LNCaP clone FGC (cell line): ENCODE measurements at regions not wholly inside any gene's neighbourhood (a gene's known extent, or its start where the extent isn't known, plus 50 kb on each side); places are given as distances from the start of the nearest gene placed in this dataset.
"Not testable (repeated sequence)": the region's sequence is repeated elsewhere in the genome, so short reads cannot be mapped to it uniquely, and the experiment has no call there.

ENCODE experiments used
- DNase-seq: peaks from one replicate; pipeline ENCODE4 v3.0.0-alpha.2; 2011; ENCODE audit warnings: low read depth
- H3K4me3 ChIP-seq: 2 replicates; pipeline ENCODE4 v1.5.1; 2011; ENCODE audit warnings: mild to moderate bottlenecking, low read depth, low read length, control low read depth
- TF ChIP-seq, protein P1 (sequence below): IDR thresholded peaks from 2 replicates; pipeline ENCODE4 v1.5.1; 2012; ENCODE audit warnings: mild to moderate bottlenecking; ENCODE audit not compliant: control insufficient read depth, insufficient read depth; ENCODE audit errors: extremely low read depth

DNA sequence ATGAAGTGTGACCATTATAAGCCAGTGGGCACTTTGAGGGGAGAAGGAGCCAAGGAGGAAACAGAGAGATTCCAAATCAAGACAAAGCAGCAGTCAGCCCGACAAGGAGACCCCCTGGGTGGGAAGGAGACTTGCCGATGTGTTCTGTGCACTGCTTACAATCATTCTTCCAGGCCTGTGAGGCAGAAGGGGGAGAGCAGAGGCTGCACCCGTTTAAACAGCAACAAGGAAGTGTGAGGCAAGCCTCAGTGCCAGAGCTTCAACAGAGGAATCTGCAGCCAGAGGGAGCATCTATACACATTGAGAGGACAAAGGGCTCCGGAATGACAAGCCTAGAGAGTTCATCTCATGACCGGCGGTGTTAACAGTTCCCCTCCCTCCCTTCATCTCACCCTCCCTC lies 121.1 kb downstream of the NXPE2 start:
- TF ChIP-seq, protein P1, sequence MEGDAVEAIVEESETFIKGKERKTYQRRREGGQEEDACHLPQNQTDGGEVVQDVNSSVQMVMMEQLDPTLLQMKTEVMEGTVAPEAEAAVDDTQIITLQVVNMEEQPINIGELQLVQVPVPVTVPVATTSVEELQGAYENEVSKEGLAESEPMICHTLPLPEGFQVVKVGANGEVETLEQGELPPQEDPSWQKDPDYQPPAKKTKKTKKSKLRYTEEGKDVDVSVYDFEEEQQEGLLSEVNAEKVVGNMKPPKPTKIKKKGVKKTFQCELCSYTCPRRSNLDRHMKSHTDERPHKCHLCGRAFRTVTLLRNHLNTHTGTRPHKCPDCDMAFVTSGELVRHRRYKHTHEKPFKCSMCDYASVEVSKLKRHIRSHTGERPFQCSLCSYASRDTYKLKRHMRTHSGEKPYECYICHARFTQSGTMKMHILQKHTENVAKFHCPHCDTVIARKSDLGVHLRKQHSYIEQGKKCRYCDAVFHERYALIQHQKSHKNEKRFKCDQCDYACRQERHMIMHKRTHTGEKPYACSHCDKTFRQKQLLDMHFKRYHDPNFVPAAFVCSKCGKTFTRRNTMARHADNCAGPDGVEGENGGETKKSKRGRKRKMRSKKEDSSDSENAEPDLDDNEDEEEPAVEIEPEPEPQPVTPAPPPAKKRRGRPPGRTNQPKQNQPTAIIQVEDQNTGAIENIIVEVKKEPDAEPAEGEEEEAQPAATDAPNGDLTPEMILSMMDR: no peak
- DNase-seq: no peak
- H3K4me3 ChIP-seq: no peak overlapping the region

DNA sequence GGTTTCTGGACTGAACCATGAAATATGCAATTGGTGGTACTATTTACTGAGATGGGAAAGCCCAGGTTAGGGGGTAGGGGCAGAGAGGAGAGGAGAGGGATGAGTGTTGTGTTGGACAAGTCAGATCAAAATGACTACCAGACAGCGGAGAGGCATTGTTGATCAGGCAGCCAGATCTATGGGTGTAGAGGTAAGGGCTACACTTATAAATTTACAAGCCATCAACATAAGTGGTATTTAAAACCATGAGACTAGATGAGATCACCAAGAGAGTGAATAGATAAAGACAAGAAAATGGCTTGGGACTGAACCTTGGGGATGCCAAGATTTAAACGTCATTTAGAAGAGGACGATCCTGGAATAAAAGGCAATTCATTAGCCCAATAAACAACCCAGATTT lies 123.4 kb downstream of the NXPE2 start:
- no peak for DNase-seq
- H3K4me3 ChIP-seq: no peak overlapping the region
- TF ChIP-seq, protein P1: no peak

DNA sequence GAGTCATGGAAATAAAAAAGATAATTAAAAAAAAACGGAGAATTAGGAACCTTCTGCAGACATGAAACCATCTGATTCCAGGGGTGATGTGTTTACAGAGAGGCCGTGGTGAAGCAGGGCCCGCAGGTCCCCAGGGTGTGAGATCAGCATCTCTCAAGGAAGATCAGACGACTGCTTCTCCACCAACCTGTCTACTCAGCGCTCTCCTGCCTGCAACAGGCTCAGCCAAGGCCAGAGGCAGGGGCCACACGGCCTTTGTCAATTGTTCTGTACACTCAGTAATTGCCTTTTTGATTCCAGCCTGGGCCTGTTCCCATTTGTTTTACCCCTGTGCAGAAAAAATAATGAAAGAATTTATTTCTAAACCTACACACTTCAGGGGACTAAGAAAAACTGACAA lies 124.6 kb downstream of the NXPE2 start:
- H3K4me3 ChIP-seq: no peak overlapping the region
- TF ChIP-seq, protein P1: no peak
- no peak for DNase-seq

DNA sequence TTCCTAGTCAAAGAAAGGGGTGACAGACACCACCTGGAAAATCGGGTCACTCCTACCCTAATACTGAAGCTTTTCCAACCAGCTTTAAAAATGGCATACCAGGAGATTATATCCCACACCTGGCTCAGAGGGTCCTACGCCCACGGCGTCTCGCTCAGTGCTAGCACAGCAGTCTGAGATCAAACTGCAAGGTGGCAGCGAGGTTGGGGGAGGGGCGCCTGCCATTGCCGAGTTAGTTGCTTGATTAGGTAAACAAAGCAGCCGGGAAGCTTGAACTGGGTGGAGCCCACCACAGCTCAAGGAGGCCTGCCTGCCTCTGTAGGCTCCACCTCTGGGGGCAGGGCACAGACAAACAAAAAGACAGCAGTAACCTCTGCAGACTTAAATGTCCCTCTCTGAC lies 127.1 kb downstream of the NXPE2 start:
- DNase-seq, H3K4me3 ChIP-seq: not testable (repeated sequence)

DNA sequence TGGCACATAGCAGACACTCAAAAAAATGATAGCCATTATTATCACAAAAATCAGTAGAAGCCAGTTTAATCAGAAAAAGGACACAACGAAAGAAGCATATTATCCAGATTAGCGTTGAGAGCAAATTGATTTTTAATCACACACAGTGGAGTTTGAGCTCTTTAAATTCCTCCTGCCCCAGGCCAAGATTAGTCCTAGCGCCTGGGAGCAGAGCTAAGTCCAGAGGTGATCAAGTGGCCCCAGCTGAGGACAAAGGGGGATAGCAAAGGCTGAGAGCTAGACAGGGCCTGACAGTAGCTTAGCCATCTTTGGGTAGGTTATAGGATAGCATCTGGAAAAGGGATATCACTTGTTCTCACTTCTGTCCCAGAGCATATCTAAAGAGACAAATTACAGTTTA lies 133.6 kb downstream of the NXPE2 start:
- TF ChIP-seq, protein P1: no peak
- DNase-seq: no peak
- H3K4me3 ChIP-seq: no peak overlapping the region

DNA sequence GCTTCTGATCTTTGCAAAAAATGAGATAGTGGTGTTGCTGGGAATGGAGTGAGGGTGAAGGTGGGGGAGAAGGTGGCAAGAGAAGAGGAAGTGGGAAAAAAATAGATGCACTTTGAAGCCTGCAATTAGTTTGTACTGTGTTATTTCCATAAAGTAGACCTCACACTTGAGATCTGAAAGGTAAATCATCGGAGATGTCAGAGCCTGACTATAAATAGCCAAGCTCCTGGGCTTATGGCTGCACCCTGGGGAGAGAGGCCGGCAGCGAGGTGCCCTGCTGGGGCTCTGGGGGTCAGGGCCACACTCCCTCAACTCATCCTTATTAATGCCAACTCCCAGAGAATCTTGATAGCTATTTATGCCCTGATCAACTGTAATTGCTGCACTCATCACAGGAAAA lies 134.4 kb downstream of the NXPE2 start:
- no peak for DNase-seq
- TF ChIP-seq, protein P1: no peak
- H3K4me3 ChIP-seq: no peak overlapping the region

DNA sequence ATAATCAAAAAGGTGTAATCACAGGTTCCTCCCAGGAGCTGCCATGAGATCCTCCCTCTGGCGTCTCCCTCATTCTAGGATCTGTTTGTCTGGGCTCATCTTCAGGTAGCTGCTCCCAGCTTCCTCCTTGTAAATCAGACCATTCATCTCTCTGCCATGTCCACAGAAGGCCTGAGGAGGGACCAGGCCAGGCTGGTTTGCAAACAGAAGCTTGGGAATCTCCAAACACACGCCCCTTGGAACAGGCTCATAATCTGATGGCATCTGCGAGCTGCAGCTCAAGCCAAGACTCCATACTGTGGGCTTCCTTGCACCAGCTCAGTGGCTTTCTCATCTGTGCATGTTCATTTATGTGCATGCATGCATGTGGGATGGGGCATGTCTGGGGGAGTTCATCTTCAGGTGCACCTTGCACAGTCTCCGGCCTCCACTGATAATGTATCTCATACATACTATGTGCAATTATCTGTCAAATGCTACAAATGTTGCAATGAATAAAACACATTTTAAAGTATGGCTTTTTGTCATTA lies 134.9 kb downstream of the NXPE2 start:
- TF ChIP-seq, protein P1: no peak
- H3K4me3 ChIP-seq: no peak overlapping the region
- no peak for DNase-seq
